Cortex of kidney (tissue), 1 donor: ENCODE measurements at regions not wholly inside any gene's neighbourhood (a gene's known extent, or its start where the extent isn't known, plus 50 kb on each side); places are given as distances from the start of the nearest gene placed in this dataset.

Experiments
- DNase-seq: peaks from one replicate; lab custom pipeline; 2025; lab: John Stamatoyannopoulos, UW

GRCh38 chr12:125360540-125360939 is 295.3 kb downstream of the AACS start:
- DNase-seq = no peak

GRCh38 chr12:125371033-125371432 is 305.8 kb downstream of the AACS start:
- no peak for DNase-seq

- DNase-seq = no peak
Measured at GRCh38 chr12:125372085-125372484, 306.9 kb downstream of the AACS start.

DNA sequence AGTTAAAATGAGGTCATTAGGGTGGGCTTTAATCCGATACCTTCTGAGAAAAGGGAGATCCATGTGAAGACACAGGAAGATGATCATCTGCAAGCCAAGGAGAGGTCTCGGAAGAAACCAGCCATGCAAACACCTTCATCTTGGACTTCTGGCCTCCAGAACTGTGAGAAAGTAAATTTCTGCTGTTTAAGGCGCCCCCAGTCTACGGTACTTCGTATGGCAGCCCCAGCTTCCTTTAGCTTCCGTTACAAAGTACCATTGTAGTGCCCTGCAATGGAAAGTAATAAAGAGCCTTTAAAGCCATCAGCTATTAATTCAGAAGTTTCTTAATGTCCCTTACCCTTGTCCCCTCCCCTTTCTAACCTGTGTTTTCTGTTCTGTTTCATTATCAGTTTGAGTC is 308.1 kb downstream of the AACS start:
- no peak for DNase-seq

GRCh38 chr12:125376422-125376821 is 311.2 kb downstream of the AACS start:
- DNase-seq = no peak

DNA sequence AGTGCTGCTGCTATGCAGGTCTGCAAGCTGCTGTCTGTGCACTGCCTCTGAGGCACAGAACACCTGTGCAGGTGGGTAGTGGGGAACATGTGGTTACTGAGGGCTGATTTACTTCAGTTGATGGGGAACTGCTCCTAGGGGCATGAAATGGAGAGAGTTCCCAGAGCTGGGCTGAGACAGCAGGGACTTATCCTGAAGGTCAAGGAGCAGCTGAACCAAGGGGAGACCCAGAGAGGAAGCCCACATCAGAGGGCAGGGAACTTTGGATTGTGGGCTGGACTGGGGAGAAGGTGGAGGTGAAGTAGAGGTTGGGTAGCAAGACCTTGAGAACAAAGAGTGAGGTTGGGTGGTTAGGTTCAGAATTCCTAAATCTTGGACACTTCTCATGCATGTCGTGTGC is 311.9 kb downstream of the AACS start:
- no peak for DNase-seq

DNA sequence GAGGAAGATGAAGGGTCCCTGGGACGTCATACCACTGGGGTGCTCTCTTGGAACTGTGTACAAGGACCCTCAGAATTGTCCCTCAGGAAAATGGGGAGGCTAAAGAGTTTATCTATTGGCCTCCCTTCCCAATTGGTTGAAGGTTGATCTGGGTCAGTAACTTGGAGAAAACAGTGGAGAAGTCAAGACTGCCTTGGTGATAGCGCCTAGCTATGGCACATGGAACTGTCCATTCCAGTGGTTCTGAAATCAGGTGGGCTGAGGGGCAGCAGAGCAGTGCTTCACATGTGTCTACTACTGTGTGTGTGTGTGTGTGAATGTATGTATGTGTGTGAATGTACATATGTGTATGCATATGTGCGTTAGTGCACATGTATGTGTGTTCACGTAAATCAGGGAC is 316.1 kb downstream of the AACS start:
- no peak for DNase-seq

DNA sequence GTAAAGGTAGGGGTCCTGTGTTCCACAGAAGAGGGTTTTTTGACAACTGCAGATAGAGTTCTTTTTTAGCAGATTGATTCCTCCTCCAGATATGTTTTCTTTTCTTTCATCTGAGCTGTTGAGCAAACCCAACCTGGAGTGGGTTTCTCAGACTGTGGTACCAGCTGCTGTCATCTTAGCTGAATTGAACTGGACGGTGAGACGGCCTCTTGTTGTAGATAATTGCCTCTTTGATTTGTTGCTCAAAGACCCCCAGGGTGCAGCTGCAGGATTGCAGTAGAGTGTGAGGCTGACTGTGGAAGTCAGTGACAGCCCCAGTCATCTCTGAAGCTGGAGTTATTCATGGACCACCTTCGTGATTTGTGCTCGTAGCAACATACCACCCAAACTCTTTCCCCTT is 317.7 kb downstream of the AACS start:
- no peak for DNase-seq

DNA sequence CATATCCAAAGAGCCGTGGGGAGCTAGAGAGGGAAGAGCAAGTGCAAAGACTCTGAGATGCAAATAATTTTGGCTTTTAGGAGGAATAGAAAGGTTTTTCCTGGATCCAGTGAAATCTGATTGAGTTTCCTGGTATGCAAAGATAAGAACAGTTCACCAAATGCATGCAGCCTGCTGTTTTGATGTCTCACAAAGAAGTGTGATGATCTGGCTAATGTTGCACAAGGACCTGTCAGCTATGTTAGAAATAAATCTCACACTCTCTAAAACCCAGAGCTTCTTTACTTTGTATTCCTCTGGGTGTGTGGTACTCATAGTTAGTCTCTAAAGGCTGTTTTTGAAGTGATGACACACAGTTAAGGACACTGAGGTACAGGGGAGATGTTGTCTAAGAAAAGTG is 321.4 kb downstream of the AACS start:
- DNase-seq = no peak

DNA sequence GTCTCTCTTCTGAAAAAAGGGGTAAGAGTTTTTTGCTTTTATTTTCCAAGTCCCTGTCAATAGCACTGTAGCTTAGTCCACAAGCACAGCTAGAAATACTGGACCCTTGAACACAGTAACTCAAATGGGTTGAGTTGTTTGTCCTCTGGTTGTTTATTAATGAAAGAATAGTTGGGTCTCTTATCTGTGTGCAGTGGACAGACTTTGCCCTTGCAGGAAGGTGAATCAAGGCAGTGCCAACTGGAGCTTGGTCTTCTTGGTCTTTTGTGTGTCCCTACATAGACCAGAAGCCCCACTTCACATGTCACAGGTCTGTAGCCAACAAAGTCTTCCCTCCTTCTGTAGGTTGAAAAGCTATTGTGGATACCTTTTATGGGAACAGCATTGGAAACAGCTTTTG is 322.0 kb downstream of the AACS start:
- DNase-seq = no peak

DNA sequence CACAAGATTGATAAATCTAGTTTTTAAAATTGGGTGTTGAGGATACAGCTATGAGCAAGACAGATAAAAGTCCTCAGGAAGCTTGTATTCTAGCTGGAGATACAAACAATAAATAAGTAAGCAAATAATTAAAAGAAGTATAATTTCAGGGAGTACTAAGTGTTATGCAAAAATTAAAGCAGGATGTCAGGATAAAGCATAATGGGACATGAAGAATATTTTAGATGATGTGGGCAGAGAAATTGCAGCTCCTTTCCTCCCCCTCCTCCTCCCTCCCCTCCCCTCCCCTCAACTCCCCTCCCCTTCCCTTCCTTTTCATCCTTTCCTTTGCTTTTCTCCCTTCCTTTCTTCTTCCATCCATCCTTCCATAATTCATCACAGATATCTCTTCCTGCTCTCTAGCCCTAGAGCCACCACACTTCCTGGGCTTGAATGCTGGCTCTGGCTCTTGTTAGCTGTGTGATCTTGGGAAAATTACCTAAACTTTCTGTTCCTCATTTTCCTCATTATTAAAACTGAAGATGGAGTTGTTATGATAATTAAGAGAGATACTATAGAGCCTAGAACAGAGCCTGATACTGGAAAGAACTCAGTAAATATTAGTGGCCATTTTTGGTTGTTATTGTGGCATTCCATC is 323.9 kb downstream of the AACS start:
- no peak for DNase-seq

GRCh38 chr12:125393569-125393968 is 328.3 kb downstream of the AACS start:
- DNase-seq = no peak

DNA sequence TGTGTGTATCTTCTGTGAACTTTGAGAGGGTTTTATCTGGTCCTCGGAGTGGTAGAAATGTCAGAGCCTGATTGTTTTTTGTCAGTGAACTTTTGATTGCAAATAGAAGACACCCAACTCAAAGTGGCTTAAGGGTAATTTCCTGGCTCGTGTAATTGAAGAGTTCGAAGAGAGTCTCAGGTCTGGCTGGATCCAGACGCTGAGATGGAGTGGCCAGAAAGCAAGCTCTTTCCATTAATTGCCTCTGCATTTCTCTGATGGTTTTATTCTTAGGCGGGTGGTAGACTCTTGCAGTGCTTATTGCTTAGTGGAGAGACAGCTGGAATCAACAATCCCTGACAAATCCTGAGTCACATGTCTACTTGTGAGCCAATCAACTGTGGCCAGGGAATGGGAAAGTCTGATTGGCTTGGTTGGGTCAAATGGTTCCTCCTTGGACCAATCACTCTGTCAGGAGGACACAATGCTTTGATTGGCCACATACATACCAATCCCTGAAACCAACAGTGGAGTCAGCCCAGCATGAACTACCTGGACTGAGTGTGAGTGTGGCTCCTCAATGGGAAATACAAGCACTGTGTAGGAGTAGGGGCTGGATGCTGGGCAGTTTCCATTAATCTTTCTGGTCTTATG is 330.5 kb downstream of the AACS start:
- no peak for DNase-seq

DNA sequence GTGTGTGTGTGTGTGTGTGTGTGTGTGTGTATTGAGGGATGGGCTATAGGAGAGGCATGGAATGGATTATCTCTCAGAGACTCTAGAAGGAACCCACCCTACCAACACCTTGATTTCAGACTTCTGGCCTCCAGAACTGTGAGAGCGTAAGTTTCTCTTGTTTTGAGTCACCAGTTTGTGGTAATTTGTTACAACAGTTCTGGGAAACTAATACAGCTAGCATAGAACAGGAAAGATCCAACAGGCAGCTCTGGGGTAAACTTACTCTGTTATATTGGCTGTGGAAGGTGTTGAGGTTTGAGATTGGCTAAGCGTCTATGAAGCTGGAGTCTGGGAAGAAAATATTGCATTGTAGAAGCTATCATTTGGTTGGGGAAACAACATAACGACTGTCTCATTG is 334.3 kb downstream of the AACS start:
- DNase-seq = no peak

DNA sequence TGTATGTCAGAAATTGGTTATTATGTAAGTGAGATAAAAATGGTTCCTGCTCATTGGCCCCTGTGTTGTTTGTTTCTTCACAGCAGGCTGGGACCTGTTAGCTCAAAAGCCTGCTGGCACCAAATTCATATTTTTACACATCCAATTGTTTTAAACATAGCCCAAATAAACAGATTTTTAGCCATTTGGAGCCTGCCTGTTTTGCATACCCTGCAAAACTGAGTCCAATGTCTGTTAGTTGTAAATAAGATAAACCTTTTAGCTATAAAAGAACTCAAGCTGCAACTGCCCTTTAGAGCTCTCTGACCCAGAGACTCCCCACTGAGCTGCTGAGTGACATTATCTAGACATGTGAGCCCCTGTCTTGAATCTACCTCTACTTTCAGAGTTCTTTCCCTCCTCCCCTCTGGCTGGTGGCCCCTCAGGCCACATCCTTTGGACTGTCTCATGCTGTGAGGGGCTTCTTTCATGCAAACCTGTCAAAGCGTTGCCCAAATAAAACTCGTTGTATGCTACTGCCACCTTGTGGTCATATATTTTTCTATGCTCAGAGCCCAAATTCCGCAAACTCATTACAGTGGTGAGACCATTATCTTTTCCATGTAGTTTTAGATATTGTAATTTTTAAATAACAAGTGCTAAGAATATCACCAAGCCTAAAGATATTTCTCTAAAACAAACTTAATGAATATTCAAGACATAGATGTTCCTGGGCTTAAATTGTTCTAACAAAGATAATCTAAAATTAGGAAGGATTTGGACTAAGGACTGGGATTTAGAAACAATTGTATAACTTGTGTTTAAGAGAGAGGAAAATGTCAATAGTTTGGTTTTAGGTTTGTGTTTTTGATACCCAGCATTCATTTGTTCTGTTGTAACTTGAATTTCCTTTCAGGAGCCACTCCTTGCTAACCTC is 337.9 kb downstream of the AACS start:
- no peak for DNase-seq

GRCh38 chr12:125403843-125404242 is 338.6 kb downstream of the AACS start:
- DNase-seq = no peak

DNA sequence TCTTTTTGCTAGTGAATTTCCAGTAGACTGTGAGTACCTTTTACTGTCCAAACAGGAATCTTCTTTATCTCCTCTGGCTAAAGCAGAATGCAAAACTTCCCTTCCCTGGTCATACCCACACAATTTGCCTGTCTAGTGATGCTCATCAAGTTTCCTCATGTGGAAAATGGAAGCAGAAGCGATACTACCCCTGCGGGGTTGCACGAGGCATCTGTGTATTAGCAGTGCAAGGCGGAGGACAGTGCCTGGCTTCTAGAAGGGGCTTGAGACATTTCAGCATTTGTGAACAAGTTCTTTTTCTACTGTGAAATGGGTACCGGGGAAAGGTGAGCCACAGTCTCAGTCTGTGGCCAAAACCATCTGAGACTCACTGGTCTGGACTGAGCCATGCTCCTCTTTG is 340.9 kb downstream of the AACS start:
- DNase-seq = no peak

DNA sequence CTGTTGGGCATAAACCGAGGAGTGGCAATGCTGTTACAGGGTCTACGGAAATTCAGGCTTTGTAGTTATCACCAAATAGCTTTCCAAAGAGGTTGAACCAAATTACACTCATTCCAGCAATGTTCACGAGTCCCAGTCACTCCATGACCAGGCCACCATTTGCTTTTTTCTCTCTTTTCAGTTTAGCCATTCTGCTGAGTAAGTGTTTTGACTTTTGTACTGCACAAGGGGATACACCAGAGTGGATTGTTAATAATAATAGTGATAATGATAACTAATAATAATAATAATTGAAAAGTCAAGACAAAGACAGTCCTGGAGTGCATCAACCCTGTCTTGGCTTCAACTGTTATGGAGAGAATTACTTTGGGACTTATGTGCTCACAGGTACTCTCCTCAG is 343.5 kb downstream of the AACS start:
- DNase-seq = no peak

GRCh38 chr12:125412506-125412905 is 347.3 kb downstream of the AACS start:
- DNase-seq = no peak

DNA sequence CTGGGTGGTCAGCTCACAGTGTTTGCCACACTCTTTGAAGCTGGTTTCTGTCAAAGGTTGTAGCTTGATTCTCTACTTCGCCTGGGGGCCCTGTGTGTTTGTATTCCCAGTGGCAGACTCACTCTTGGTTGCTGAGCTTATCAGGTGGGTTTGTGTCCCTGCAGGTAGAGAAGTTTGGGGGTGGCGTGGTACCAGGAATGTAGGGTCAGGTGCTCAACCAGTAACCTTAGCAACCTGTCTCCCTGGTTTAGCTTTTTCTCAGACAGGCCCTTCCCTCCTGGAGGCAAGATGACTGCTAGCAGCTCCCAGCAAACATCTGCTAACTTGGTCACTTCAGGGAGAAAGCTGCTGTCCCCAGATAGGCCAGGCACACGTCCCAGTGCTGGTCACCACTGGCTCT is 352.2 kb downstream of the AACS start:
- DNase-seq = no peak

DNA sequence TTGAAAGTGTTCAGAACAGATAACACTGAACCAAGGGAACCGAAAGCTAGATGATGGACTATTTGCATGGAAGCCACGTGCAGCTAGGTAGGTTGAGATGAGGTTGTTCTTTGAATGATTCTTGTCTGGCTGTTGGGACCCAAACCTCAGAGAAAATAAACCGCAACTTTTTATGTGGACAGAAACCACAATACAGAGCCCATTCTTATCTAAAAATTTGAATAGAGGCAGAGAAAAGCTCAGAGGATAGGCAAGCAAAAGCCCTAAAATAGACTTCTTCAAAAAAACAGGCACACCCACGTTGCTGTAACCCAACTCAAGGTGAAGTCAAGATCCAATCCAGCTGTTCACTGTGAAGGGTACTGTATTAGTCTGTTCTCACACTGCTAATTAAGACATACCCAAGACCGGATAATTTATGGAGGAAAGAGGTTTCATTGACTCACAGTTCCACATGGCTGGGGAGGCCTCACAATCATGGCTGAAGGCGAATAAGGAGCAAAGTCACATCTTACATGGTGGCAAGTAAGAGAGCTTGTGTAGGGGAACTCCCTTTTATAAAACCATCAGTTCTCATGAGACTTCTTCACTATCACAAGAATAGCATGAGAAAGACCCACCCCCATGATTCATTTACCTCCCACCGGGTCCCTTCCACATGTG is 353.8 kb downstream of the AACS start:
- no peak for DNase-seq

- no peak for DNase-seq
Measured at GRCh38 chr12:125424909-125425308, 359.7 kb downstream of the AACS start.

GRCh38 chr12:125431516-125431915 is 366.3 kb downstream of the AACS start:
- no peak for DNase-seq
